HG03066 (cell line): ENCODE measurements at regions not wholly inside any gene's neighbourhood (a gene's known extent, or its start where the extent isn't known, plus 50 kb on each side); places are given as distances from the start of the nearest gene placed in this dataset.
"Not testable (repeated sequence)": the region's sequence is repeated elsewhere in the genome, so short reads cannot be mapped to it uniquely, and the experiment has no call there.

Source experiments
- ATAC-seq: cut with Tn5 transposase; IDR thresholded peaks from one replicate; pipeline ENCODE4 v1.9.1; 2021; ENCODE audit warnings: low read depth; ENCODE audit not compliant: unreplicated experiment

DNA sequence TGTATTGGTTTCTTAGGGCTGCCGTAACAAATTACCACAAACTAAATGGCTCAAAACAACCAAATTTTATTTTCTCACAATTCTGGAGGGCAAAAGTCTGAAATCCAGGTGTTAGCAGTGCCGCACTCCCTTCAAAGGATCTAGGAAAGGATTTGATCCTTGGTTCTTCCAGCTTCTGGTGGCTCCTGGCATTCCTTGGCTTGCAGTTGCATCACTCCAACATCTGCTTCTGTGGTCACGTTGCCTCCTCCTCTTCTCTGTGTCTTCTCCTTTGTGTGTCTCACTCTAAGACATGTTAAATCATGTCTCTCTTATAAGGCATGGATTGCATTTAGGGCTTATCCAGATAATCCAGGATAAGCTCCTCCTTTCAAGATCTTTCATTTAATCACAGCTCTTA, 262.2 kb downstream of the MEX3B start:
- no peak for ATAC-seq

DNA sequence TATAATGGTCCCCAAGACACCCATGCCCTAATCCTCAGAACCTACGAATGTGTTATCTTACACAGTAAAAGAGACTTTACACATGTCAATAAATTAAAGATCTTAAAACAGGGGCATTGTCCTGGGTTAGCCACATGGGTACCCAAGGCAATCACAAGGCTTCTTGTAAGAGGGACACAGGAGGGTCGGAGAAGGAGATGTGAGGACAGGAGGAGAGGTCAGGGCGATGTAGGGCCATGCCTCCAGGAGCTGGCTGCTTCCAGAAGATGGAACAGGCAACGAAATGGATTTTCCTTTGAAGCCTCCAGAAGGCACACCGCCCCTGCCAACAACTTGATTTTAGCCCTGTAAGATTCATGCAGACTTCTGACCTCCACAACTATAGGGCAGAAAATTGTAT, 262.7 kb downstream of the MEX3B start:
- no peak for ATAC-seq

DNA sequence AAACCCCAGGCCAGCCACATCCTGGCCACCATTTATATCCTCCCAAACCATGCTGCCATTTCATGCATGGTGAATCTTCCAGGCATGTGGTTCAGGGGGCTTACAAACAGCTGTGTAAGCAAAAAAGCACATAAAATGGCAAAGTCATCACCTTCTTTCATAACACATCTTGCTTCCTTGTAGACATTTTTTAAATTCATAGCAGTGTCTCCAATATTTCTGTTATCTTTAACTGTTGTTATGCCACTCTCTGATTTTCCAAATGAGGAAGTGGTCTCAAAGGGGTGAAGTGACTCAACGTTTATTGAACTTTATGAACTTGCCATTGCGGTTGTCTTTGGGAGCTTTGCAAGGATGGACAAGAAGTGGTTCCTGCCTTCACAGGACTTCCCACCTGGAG, 264.4 kb downstream of the MEX3B start:
- ATAC-seq, result no peak

DNA sequence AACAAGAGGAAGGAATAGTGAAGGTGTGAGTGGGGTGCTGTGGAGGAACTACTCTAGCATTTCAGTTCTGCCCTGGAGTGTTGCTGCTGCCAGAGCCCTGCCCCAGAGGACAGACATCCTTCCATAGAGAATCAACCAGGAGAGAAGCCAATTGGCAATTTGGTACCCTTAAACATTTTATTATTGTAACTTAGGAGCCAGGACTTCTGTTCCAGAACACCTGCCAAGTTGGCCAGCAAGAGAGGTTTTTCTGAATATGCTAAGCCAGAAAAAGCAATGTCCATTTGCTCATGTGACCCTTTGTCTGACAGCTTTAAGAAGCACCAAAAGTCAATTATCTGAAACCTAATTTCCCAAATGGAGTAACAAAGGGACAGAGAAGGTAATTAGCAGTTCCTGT, 264.9 kb downstream of the MEX3B start:
- ATAC-seq, result no peak

DNA sequence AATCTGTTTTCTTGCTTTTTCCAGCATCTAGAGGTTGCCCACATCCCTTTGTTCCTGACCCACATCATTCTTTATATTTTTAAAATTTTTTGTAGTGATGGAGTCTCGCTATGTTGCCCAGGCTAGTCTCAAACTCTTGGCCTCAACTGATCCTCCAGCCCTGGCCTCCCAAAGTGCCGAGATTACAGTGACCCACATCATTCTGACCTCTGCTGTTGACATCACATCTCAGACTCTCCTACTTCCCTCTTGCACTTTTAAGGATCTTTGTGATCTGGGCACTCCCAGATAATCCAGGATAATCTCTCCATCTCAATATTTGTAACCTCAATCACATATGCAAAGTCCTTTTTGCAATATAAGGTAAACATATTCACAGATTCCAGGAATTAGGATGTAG, 266.6 kb downstream of the MEX3B start:
- no peak for ATAC-seq

DNA sequence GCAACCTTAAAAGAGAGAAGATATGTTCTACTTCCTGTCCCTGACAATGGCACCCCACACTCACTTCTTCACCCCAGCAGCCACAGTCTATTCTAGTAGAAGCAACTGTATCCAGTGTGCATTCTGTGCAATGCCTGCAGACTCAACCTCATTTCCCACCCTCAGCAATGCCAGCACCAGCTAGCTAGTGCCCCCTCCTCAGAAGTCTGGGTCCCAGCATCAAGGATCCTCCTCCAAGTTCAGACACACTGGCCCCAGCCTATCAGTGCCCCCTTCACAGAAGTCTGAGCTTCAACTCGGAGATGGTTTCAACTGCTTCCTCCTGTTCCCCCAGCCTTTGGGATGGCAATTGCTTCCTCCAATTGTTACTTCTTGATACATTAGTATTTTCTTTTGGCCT, 268.3 kb downstream of the MEX3B start:
- ATAC-seq, result no peak

DNA sequence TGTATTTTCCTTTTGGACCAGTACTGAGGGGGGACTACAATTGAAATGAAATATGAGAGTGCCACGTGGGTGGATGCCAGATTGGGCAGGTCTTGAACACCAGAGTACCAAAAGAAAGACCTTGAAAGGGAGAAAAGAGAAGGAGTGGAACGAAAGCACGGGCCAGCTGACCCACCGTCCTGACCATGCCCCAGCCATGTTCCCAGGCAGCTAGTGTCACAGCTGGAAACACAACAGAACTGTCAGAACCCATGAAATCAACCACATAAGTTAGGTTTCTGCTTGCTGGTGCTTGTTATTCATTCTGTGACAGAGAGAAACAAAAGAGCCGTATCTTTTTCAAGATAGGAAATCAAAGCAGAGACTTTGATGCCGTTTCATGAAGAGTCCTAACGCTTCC, 268.8 kb downstream of the MEX3B start:
- ATAC-seq, result no peak

DNA sequence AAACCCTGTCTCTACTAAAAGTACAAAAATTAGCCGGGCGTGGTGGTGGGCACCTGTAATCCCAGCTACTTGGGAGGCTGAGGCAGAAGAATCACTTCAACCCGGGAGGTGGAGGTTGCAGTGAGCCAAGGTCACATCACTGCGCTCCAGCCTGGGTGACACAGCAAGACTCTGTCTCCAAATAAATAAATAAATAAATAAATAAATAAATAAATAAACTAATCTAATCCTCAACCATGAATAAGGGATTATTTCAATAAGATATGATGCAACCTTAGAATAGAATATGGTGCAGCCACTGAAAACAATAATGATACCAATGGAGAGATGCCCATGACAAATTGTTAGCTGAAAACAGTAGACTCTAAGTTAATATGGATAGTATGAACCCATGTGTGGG, 270.0 kb downstream of the MEX3B start:
- ATAC-seq, result not testable (repeated sequence)

DNA sequence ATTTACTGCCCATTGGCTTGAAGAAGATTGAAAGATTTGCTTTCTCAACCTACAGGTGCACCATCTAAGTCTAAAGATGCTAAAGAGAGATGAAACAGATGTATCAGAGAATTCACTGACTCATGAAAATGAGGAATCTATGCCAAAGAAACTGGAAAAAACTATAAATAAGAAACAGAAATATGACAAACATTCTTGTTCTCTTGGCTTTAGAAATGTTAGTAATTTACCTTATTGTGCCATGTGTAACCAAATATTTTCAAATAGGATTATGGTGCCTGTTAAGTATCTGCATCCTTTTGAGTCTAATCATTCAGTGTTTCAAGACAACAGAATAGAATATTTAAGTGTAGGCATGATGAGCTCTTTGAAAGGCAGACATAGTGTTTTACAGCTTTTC, 271.5 kb downstream of the MEX3B start:
- ATAC-seq, result no peak

DNA sequence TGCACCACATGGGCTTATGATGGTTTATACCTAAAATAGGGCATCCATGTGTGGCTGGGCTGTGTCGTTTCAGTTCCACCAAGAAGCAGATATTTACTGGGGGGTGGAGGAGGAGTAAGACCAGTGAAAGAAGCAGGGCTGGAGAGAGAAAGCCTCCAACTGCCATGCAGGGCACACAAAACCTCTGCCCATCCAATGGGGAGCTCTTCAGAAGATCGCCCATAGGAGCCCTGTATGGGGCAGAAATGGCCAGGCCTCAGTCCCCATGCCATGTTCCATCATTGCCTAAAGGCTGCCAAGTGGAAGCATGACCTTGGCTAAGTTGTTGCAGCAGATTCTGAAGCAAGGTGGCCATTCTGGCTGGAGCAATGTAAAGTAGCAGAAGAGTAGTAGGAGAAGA, 277.0 kb downstream of the MEX3B start:
- ATAC-seq, result no peak

DNA sequence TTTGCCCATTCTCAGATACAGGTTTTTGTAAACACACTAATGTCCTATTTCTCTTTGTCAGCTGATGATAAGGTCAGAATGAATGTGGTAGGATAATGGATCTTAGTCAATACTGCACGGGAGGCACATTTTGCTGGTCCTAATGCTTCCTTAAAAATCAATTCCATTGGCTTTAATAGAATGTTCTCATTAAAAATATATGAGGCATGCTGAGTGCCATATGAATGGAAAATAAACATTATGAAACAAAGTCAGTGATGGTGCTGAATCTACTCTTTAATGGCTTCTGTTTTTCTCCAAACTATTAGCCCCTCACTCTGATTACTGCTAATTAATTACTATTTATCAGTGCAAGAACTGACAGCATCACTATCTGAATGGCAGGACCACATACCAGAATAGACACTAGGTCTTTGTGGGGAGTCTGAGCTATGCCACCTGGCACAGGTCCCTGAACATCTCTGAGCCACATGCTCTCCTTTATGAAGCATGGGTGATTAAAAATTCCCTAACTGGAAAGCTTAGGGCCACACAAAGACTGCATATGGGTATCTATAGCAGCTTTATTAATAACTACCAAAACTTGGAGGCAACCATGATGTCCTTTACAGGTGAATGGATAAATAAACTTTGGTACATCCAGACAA, 278.9 kb downstream of the MEX3B start:
- no peak for ATAC-seq

DNA sequence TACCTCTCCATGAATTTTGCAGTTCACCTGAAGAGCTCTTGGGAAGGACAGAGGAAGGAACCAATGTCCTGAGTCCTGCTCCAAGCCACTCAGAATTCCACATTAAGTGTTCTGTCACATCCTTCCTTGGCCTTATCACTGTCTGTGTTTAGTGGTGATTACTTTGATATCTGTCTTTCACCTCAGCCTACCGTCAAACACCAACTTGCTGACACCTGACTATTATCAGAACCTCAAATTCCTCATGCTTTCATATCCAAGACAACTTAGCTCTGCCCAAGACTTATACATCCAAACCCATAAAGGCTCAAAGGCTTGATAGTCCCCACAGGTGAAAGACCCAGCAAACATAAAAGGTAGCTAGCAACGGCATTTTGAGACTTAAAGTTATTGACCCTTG, 280.0 kb downstream of the MEX3B start:
- ATAC-seq, result no peak

DNA sequence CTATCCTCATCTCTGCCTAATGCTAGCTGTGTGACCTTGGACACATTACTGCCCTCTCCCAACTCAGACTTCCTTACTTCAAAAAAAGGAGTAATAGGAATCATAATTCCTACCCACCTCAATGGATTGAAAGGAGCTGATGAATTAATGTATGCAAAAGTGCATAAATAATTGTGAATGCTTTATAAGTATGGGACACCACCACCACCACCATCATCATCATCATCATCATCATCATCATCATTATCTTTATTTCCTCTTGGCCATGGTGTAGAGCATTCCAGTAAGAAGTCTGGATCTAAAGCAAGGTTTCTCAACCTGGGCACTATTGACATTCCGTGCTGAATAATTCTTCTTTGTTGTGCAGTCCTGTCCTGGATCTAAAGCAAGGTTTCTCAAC, 282.5 kb downstream of the MEX3B start:
- ATAC-seq, result no peak

DNA sequence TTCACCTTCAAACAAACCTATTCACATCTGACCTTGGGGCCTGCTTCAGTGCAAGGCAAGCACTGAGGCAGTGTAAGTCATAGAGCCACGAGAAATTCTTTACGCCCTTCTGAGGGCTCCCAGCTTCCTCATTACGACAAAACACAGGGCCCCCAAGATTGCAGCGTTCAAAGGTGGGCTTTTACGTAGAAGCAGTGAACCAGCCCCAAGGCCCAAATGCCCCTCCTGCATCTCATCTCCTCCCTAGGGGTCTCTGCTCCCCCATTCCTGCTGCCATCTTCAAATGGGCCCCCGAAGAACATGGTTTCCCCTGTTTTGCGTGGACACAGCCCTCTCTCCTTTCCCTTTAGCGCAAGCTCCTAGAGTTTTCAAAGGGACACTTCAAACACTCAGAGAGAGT, 285.1 kb downstream of the MEX3B start:
- no peak for ATAC-seq

DNA sequence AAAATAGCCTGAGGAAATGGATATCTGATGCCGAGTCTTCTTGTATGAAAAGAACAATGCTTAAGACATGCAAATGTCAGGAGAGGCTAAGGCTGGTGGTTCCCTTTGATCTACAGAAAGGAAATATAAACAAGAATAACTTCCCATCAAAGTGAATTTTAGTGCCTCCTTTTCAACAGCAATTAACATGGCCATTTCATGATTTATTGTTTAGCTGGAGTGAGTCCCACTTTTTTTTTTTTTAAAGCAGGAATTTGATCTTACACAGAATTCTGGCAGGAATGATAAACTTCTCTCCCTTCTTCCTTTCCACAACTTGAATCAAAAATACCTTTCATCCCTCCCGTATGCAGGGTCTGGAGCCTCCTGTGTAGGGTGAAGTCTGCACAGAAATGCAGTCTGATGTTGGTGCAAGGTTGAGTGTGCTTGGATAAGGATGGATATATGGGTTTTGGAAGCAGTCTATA, 287.0 kb downstream of the MEX3B start:
- ATAC-seq, result no peak

DNA sequence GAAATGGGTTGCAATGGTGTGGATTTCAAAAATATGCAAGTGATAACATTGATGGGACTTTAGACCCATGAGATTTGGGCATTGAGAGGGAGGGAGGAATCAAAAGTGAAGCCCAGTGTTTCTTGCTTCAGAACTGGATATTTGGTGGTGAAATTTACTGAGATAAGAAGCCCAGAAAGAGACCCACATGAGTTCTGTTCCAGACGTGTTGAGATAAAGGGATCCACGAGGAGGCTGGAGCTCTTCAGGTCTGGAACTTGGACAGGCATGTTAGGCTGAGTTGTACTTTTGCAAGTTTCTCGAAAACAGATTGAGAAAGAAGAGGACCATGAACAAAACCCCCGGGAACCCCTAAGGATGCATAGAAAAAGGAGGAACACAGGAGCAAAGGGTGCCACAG, 290.2 kb downstream of the MEX3B start:
- no peak for ATAC-seq

DNA sequence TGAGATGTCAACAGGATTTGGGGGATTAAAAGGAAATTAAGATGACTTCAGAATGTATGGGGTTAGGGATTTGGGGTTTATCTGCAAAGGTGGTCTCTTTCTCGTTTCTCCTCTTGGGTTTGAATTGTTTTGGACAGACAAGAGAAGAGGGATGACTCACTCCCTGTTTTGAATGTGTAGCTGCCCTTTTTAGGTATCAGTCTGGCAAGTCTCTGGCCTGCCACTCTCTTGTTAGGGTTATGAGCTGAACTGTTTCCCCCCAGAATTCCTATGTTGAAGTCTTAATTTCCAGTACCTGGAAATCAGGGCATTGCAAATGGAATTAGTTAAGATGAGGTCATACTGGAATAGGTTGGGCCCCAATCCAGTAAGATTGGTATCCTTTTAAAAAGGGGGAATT, 291.7 kb downstream of the MEX3B start:
- ATAC-seq, result no peak

DNA sequence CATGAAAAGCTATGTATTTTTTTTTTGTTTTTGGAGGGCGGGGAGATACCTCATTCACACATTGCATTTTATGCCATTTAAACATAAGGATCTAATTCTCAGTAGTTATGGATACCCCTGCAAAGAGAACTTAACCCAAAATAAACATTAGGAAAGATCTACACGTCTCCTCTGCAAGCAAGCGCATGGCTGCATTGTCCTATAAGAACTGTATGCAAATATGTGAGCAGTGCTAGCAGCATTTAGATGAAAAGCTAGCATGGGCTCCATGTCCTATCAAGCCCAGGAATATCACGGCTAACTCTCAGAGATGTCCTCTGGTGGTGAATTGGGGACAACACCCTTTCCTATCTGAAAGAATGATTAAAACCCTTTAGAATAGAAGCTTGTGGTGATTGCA, 292.8 kb downstream of the MEX3B start:
- ATAC-seq, result no peak

DNA sequence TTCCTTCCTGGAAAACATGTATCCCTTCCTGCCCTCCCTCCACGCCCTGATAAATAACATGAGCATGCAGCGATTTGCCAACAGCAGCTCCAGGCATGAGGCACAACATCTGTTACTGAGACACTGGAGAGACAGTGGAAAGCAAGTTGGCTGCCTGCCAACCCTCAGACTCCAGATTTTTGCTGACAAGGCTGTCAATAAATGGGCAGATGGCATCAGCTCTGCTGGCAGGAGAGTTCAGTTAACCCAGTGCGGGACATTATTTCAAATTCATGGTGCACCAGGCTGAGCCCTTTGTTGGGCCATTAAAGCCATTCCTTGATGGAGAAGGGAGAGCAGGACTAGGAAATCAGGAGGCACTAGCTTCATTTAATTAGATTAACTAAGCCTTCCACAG, 293.3 kb downstream of the MEX3B start:
- no peak for ATAC-seq

DNA sequence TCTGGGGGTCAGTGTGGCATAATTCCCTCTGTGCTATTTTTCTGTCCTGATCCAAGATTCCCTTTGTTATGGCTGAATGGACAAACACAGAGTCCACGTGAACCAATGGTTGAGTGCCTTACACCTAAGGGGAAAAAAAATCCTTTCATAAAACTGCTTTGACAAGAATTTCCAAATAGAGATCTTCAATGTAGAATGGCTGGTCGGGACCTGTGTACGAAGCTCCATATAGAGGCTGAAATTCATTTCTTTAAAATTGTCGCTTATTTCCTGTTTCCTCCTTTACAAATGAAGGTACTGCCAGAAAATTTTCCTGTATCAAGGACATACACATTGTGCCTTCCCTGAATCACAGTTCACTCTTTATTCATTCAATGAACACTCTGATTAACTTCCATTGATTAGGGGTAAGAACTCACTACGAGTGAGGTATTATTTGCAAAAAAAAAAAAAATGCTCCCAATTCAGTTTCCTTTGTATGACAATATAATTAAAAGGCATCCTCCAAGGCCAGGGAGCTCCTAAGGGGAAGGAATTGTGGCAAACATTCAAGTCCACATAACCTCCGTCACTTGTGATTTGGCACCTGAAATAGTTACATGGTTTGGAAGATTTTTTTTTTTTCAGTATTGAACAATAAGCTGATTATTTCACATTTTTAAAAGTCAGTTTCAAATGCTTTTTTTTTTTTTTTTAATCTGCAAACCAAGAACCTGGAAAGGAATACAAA, 293.8 kb downstream of the MEX3B start:
- ATAC-seq, result no peak

DNA sequence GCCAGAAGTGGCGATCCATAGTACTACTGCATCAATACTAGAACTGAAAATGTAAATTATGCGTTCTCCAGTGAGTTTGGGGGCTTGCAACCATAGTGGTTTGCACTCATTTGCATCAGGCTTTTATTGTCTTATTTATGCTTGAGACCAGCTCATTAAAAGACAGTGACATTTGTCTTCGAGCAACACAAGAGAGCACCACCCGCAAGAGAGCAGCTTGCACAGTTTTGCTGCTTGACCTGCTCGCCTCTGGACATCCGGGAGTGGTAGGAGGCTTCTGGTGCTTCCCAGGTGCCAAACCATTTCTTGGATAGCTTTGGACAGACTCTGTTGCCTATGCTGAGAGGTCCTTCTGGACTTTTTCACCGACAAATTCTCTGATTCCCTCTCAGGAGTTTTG, 294.6 kb downstream of the MEX3B start:
- ATAC-seq, result no peak

DNA sequence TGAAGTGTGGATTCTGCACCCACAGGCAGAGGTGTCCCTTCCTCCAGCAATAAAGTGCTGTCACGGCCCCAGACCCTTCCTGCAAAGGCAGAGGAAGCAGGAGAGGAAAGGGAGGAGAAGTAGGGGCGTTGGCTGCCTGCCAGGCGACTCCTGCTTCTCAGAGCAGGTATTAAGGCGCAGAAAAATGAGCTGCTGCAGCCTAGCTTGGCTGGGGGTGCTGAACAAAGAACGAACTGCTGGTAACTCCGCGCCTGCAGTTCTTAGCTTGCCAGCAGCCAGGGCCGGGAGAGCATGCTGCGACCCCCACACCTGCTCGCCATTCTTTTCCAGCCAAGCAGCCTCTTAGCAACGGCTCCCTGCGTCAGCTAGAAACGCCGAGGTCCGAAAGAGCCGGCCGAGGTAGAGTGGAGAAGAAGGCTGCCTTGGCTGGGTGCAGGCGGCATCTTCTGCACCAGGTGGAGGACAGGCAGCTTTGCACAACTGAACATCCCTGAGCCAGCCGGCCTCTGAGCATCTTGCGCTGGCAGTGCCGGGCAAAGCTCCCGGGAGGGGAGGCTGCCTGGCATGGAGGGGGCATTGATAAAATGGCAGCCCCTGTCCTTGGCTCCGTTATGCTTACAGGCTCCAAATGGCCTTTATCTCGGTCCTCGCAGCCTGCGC, 296.0 kb downstream of the MEX3B start:
- ATAC-seq, result no peak
